ENCODE measurements at regions not wholly inside any gene's neighbourhood (a gene's known extent, or its start where the extent isn't known, plus 50 kb on each side); places are given as distances from the start of the nearest gene placed in this dataset.

DNA sequence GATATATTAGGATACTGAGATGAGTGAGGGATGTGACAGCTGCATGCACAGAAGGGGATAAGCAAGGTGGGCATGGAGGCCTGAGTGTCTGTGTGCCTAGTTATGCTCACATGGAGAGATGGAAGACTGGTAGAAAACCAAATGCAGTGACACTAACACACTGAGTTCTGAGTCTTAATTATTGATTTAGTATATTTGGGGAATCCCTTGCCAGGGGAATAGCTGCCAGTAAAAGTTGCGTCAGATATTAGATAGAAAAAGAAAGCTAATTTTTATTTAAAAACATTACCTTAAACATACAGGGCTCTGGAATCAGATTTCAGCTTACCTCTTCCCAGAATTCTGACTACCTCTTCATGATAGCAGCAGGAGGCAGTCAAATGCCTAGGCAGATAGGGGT is 620.5 kb downstream of the METTL15 start:
- H3K4me3 ChIP-seq (ENCODE audit: low read depth, low read length), result no peak overlapping the region
- TF ChIP-seq, protein P1, sequence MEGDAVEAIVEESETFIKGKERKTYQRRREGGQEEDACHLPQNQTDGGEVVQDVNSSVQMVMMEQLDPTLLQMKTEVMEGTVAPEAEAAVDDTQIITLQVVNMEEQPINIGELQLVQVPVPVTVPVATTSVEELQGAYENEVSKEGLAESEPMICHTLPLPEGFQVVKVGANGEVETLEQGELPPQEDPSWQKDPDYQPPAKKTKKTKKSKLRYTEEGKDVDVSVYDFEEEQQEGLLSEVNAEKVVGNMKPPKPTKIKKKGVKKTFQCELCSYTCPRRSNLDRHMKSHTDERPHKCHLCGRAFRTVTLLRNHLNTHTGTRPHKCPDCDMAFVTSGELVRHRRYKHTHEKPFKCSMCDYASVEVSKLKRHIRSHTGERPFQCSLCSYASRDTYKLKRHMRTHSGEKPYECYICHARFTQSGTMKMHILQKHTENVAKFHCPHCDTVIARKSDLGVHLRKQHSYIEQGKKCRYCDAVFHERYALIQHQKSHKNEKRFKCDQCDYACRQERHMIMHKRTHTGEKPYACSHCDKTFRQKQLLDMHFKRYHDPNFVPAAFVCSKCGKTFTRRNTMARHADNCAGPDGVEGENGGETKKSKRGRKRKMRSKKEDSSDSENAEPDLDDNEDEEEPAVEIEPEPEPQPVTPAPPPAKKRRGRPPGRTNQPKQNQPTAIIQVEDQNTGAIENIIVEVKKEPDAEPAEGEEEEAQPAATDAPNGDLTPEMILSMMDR (IDR thresholded peaks at IDR 0.05; ENCODE audit: borderline replicate concordance, insufficient read depth, low read depth, low read length), result no peak

DNA sequence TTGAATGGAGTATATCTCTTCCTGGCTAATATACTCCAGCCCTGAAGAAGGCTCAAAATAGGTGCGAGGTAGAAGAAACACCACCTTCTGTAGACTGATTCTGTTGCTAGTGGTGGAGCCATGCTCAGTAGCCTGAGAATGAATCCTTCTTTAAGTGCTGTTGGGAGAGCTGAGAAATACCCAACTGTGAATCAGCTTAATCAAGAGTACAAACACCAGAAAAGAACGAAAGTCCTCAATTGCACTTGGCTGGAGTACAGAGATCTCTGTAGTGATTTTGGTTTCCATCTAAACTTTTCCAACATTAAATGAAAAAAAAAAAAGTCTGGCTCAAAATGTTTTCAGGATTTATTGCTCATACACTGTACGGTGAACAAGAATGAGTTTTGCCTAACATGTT is 619.1 kb downstream of the METTL15 start:
- TF ChIP-seq, protein P1 (IDR thresholded peaks at IDR 0.05; ENCODE audit: borderline replicate concordance, insufficient read depth, low read depth, low read length), result no peak
- H3K4me3 ChIP-seq (ENCODE audit: low read depth, low read length), result no peak overlapping the region

DNA sequence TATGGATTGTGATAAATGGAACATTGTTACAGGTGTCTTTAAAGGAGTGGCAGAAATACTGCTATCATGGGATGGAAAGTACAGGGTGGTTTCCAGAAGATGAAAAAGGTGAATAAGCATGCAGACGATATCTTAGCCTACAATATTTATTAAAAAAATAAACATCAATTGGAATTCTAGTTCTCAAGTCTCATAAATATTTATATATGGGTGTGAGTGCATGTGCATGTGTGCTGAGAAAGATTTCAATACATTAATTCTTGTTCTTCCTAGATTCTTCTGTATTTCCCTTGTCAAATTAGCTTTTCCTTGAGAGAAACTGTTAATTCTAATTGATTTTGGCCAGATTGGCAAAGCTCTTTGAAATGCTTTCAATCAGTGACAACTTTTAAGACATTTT is 618.2 kb downstream of the METTL15 start:
- no peak overlapping the region for H3K4me3 ChIP-seq (ENCODE audit: low read depth, low read length)
- TF ChIP-seq, protein P1 (IDR thresholded peaks at IDR 0.05; ENCODE audit: borderline replicate concordance, insufficient read depth, low read depth, low read length), result no peak

DNA sequence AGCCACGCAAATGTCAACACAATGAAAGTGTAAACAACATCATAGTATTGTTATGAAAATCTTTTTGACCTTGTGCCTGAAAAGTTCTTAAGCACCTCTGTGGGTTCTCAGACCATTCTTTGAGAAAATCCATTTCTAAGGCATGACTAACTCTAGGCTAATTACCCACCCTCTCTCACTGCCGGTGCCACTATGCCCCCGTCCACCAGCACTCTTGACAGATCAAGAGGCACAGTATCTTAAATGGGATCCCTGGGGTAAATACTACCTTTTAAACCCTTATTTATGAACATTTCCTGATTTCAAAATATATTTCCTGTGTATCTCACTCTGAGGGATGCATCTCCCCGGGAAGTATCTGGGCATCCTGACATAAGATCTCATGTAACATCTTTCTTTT is 607.5 kb downstream of the METTL15 start:
- TF ChIP-seq, protein P1 (IDR thresholded peaks at IDR 0.05; ENCODE audit: borderline replicate concordance, insufficient read depth, low read depth, low read length), result no peak
- H3K4me3 ChIP-seq (ENCODE audit: low read depth, low read length), result no peak overlapping the region

DNA sequence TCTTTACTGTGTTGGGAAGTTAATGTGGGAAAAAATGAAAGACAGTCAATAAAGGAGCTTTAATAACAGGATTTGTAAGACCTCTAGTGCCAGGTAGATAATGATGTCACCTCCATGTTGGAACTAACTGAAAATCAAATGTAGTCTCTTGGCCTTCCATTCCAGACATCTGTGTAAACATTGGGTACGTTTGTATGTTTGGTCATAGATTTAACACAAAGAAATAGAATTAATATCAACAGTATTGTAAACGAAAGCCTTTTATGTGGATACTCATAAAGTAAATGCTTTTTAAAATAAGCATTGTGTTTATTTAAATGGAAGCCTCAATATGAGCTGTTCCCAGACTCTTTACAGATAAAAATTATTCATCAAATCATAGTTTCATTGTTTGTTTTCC is 605.7 kb downstream of the METTL15 start:
- TF ChIP-seq, protein P1 (IDR thresholded peaks at IDR 0.05; ENCODE audit: borderline replicate concordance, insufficient read depth, low read depth, low read length), result no peak

DNA sequence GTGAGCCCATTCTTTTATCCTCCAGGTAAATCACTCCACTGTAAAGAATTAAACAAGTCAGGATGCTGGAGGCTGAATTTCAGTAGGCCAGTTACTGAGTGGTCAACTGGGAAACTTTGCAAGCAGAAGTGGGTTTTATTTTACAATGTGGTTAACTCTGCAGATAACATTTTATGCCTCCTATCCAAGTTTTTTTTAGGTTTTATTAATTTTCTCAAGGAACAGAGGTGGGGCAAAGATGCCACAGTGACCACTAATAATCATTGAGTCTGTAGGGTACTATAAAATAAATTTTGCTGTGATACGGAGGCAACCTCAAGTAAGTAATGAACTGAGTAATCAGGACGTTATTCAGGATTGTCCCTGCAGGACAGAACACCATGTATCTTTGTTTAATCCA is 599.9 kb downstream of the METTL15 start:
- no peak overlapping the region for H3K4me3 ChIP-seq (ENCODE audit: low read depth, low read length)
- TF ChIP-seq, protein P1 (IDR thresholded peaks at IDR 0.05; ENCODE audit: borderline replicate concordance, insufficient read depth, low read depth, low read length), result no peak

More for the DNA sequence above, 605.7 kb downstream of the METTL15 start:
- H3K4me3 ChIP-seq (ENCODE audit: low read depth, low read length), result no peak overlapping the region

DNA sequence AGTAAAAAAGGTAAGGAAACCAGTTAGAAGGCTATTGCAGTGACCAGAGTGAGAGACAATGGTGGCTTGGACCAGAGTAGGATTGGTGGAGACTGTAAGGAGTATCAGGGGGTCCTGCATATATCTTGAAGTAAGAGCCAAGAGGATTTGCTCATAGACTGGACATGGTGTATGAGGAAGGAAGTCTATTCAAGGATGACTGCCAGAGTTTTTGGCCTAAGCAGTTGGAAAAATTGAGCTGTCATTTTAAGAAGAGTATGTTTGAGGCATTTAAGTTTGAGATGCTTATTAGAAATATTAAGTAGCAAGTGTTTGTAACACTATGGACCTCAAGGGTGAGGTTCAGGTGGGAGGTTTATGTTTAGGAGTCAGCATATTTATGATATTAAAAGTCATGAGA is 596.6 kb downstream of the METTL15 start:
- TF ChIP-seq, protein P1 (IDR thresholded peaks at IDR 0.05; ENCODE audit: borderline replicate concordance, insufficient read depth, low read depth, low read length), result no peak

More for the DNA sequence above, 596.6 kb downstream of the METTL15 start:
- H3K4me3 ChIP-seq (ENCODE audit: low read depth, low read length), result no peak overlapping the region
